Astrocyte of the spinal cord (primary cell): ENCODE measurements at regions not wholly inside any gene's neighbourhood (a gene's known extent, or its start where the extent isn't known, plus 50 kb on each side); places are given as distances from the start of the nearest gene placed in this dataset.

Experiments
- DNase-seq: peaks from one replicate; pipeline ENCODE4 v3.0.0; 2011; ENCODE audit warnings: low read depth, low spot score
- H3K4me3 ChIP-seq: 2 replicates; pipeline ENCODE4 v1.5.1; 2011; ENCODE audit warnings: low read depth, mild to moderate bottlenecking, low read length, moderate library complexity
- in situ Hi-C: cut with HindIII; loops from 2 replicates; pipeline ENCODE4 v1.10.0; 2017; ENCODE audit warnings: low sequenced_read_pairs
- TF ChIP-seq, protein P1 (sequence below): IDR thresholded peaks from 2 replicates; pipeline ENCODE4 v1.5.1; 2012; ENCODE audit warnings: low read depth, mild to moderate bottlenecking, low read length, inconsistent platforms

- H3K4me3 ChIP-seq = no peak overlapping the region
- no peak for DNase-seq
- in situ Hi-C loops = no loop called here
- TF ChIP-seq, protein P1, sequence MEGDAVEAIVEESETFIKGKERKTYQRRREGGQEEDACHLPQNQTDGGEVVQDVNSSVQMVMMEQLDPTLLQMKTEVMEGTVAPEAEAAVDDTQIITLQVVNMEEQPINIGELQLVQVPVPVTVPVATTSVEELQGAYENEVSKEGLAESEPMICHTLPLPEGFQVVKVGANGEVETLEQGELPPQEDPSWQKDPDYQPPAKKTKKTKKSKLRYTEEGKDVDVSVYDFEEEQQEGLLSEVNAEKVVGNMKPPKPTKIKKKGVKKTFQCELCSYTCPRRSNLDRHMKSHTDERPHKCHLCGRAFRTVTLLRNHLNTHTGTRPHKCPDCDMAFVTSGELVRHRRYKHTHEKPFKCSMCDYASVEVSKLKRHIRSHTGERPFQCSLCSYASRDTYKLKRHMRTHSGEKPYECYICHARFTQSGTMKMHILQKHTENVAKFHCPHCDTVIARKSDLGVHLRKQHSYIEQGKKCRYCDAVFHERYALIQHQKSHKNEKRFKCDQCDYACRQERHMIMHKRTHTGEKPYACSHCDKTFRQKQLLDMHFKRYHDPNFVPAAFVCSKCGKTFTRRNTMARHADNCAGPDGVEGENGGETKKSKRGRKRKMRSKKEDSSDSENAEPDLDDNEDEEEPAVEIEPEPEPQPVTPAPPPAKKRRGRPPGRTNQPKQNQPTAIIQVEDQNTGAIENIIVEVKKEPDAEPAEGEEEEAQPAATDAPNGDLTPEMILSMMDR = no peak
These were observed 175.3 kb downstream of the RPIA start for GRCh38 chr2:88866756-88867155.

DNA sequence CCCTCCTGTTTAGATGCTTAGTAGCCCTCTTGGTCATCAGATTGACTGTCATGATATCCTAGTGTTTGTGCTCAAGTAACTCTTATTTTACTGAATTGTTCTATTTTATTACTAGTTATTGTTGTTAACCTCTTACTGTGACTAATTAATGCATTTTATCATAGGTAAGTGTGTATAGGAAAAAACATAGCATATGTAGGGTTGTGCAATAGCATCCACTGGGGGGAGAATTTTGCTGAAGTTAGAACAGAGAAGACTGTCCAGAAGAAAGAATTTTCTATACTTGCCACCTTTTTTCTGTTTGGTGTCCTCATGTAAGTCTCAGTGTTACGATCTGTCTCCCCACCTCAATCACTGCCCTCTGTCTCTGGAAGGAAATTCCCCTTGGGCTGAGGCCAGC, 177.4 kb downstream of the RPIA start:
- in situ Hi-C loops = no loop called here
- TF ChIP-seq, protein P1 = no peak
- no peak for DNase-seq
- H3K4me3 ChIP-seq = no peak overlapping the region

GRCh38 chr2:88870267-88870839, 178.9 kb downstream of the RPIA start:
- TF ChIP-seq, protein P1 = no peak
- no peak for DNase-seq
- H3K4me3 ChIP-seq = no peak overlapping the region
- in situ Hi-C loops = no loop called here

- TF ChIP-seq, protein P1 = no peak
- no peak for DNase-seq
- in situ Hi-C loops = no loop called here
- no peak overlapping the region for H3K4me3 ChIP-seq
These were observed 179.9 kb downstream of the RPIA start for GRCh38 chr2:88871336-88871735.

- DNase-seq = no peak
- TF ChIP-seq, protein P1 = no peak
- in situ Hi-C loops = no loop called here
- H3K4me3 ChIP-seq = no peak overlapping the region
These were observed 182.1 kb downstream of the RPIA start for GRCh38 chr2:88873620-88874019.

GRCh38 chr2:88874063-88874657, 182.7 kb downstream of the RPIA start:
- in situ Hi-C loops = no loop called here
- no peak overlapping the region for H3K4me3 ChIP-seq
- TF ChIP-seq, protein P1 = peak; percentile 67
- peak; percentile 65 for DNase-seq
